ENCODE measurements at regions not wholly inside any gene's neighbourhood (a gene's known extent, or its start where the extent isn't known, plus 50 kb on each side); places are given as distances from the start of the nearest gene placed in this dataset.
A peak's percentile ranks its signal among the peaks of the same experiment; 100 is the strongest.
"Not testable (repeated sequence)": the region's sequence is repeated elsewhere in the genome, so short reads cannot be mapped to it uniquely, and the experiment has no call there.

DNA sequence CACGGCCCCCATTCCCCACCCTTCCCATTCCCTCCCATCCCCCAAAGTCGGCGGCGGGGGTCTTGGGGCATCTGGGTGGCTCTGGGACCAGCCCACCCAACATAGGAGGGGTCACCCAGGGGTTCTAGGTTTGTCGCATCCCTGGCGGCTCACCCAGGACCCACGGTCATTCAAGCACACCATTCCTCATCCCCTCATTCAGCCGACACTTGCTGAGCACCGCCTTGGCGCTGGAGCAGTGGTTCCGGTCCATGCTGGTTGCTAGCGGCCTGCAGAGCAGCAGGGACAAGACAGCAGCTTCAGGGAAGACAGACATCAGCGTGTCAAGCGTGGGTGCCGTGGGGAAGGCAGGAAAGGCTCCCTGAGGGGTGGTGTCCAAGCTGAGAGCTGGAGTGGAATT is 50.5 kb upstream of the OTOS start:
- intact Hi-C loops (cut with micrococcal nuclease) = no loop called here
- BruUV-seq (replicated peaks) = no TSS peak
- Mint-ChIP-seq H3K4me3 (ENCODE audit: unreplicated experiment) (no peak overlapping the region), H3K9me3 (ENCODE audit: unreplicated experiment) (peaks cover 6% of the 10 kb centered on the region), H3K36me3 (ENCODE audit: insufficient read depth, unreplicated experiment) (no peaks in the 10 kb centered on the region), H3K27ac (ENCODE audit: low read depth, unreplicated experiment) (no peak overlapping the region), H3K4me1 (ENCODE audit: insufficient read depth, unreplicated experiment) (no peaks in the 10 kb centered on the region), H3K27me3 (ENCODE audit: insufficient read depth, unreplicated experiment) (peaks cover 77% of the 10 kb centered on the region)
- DNase-seq (ENCODE audit: unreplicated experiment) = no peak
- ChIA-PET POLR2A (no interaction called here), CTCF (interaction anchor here (0.6 to 0.8 kb wide), 3 partner anchors 10 to 322 kb away, joined by 3 read pairs; no protein-coding TSS in a partner anchor)
- TF ChIP-seq, protein P1, sequence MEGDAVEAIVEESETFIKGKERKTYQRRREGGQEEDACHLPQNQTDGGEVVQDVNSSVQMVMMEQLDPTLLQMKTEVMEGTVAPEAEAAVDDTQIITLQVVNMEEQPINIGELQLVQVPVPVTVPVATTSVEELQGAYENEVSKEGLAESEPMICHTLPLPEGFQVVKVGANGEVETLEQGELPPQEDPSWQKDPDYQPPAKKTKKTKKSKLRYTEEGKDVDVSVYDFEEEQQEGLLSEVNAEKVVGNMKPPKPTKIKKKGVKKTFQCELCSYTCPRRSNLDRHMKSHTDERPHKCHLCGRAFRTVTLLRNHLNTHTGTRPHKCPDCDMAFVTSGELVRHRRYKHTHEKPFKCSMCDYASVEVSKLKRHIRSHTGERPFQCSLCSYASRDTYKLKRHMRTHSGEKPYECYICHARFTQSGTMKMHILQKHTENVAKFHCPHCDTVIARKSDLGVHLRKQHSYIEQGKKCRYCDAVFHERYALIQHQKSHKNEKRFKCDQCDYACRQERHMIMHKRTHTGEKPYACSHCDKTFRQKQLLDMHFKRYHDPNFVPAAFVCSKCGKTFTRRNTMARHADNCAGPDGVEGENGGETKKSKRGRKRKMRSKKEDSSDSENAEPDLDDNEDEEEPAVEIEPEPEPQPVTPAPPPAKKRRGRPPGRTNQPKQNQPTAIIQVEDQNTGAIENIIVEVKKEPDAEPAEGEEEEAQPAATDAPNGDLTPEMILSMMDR (IDR thresholded peaks at IDR 0.05; ENCODE audit: unreplicated experiment) = no peak

- TF ChIP-seq, protein P1 (IDR thresholded peaks at IDR 0.05; ENCODE audit: unreplicated experiment) = no peak
- H3K4me1 Mint-ChIP-seq (ENCODE audit: insufficient read depth, unreplicated experiment) = no peaks in the 10 kb centered on the region
- CTCF ChIA-PET = interaction anchor here (0.6 kb wide), 1 partner anchor 177 kb away, joined by 4 read pairs; no protein-coding TSS in a partner anchor
These were observed 52.2 kb upstream of the OTOS start for GRCh38 chr2:240192661-240193060.

DNA sequence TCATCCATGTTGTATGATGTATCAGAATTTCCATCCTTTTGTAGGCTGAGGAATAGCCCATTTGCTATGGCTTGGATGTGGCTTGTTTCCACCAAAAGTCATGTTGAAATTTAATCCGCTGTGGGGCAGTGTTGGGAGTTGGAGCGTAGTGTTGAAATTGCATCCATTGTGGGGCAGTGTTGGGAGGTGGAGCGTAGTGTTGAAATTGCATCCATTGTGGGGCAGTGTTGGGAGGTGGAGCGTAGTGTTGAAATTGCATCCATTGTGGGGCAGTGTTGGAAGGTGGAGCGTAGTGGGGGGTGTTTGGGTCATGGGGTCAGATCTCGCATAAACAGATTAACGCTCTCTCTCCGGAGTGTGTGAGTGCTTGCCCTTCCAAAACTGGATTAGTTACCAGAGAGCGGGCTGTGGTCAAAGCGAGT is 53.9 kb upstream of the OTOS start:
- ChIA-PET POLR2A (interaction anchor here (0.5 kb wide), 1 partner anchor 240 kb away, joined by 3 read pairs; no protein-coding TSS in a partner anchor), CTCF (interaction anchor here (1.2 to 1.7 kb wide), 2 partner anchors 51 to 62 kb away, joined by 3 to 6 read pairs; no protein-coding TSS in a partner anchor)
- peak; percentile 44 for DNase-seq (ENCODE audit: unreplicated experiment)
- H3K9me3 Mint-ChIP-seq (ENCODE audit: unreplicated experiment); H3K27ac Mint-ChIP-seq (ENCODE audit: low read depth, unreplicated experiment); H3K4me3 Mint-ChIP-seq (ENCODE audit: unreplicated experiment); intact Hi-C loops (cut with micrococcal nuclease); H3K36me3 Mint-ChIP-seq (ENCODE audit: insufficient read depth, unreplicated experiment); BruUV-seq (replicated peaks); H3K4me1 Mint-ChIP-seq (ENCODE audit: insufficient read depth, unreplicated experiment): not testable (repeated sequence)
- peaks cover 44% of the 10 kb centered on the region for H3K27me3 Mint-ChIP-seq (ENCODE audit: insufficient read depth, unreplicated experiment)
- TF ChIP-seq, protein P1 (IDR thresholded peaks at IDR 0.05; ENCODE audit: unreplicated experiment) = peak; percentile 16

More at GRCh38 chr2:240192661-240193060, 52.2 kb upstream of the OTOS start:
- POLR2A ChIA-PET = interaction anchor here (1.2 kb wide), 1 partner anchor 7 kb away, joined by 3 read pairs; no protein-coding TSS in a partner anchor
- no peaks in the 10 kb centered on the region for H3K36me3 Mint-ChIP-seq (ENCODE audit: insufficient read depth, unreplicated experiment)
- BruUV-seq (replicated peaks) = no TSS peak
- intact Hi-C loops (cut with micrococcal nuclease) = no loop called here
- H3K27me3 Mint-ChIP-seq (ENCODE audit: insufficient read depth, unreplicated experiment) = peaks cover 61% of the 10 kb centered on the region
- no peak for DNase-seq (ENCODE audit: unreplicated experiment)
- H3K9me3 Mint-ChIP-seq (ENCODE audit: unreplicated experiment) = no peaks in the 10 kb centered on the region
- H3K4me3 Mint-ChIP-seq (ENCODE audit: unreplicated experiment) = no peak overlapping the region
- no peak overlapping the region for H3K27ac Mint-ChIP-seq (ENCODE audit: low read depth, unreplicated experiment)

GRCh38 chr2:240195316-240195861 is 54.9 kb upstream of the OTOS start:
- Mint-ChIP-seq H3K4me1 (ENCODE audit: insufficient read depth, unreplicated experiment) (no peaks in the 10 kb centered on the region), H3K27ac (ENCODE audit: low read depth, unreplicated experiment) (no peak overlapping the region), H3K36me3 (ENCODE audit: insufficient read depth, unreplicated experiment) (no peaks in the 10 kb centered on the region), H3K27me3 (ENCODE audit: insufficient read depth, unreplicated experiment) (peaks cover 51% of the 10 kb centered on the region), H3K4me3 (ENCODE audit: unreplicated experiment) (no peak overlapping the region), H3K9me3 (ENCODE audit: unreplicated experiment) (no peaks in the 10 kb centered on the region)
- intact Hi-C loops (cut with micrococcal nuclease) = no loop called here
- POLR2A ChIA-PET = no interaction called here
- no TSS peak for BruUV-seq (replicated peaks)
- TF ChIP-seq, protein P1 (IDR thresholded peaks at IDR 0.05; ENCODE audit: unreplicated experiment) = no peak
- CTCF ChIA-PET = interaction anchor here (1.7 kb wide), 1 partner anchor 52 kb away, joined by 6 read pairs; no protein-coding TSS in a partner anchor
- no peak for DNase-seq (ENCODE audit: unreplicated experiment)
